Activated CD4-positive, alpha-beta T cell treated with anti-CD3 and anti-CD28 coated beads for 36 hours (primary cell): ENCODE measurements at regions not wholly inside any gene's neighbourhood (a gene's known extent, or its start where the extent isn't known, plus 50 kb on each side); places are given as distances from the start of the nearest gene placed in this dataset.

Experiments
- ATAC-seq: fragments of 200-7000 bp; cut with Tn5 transposase; one replicate; pipeline ENCODE4 v1.10.0; 2021; ENCODE audit warnings: mild to moderate bottlenecking, moderate library complexity
- CTCF ChIA-PET: fragments of 350-600 bp; sonication (Branson Sonifier 250); formaldehyde crosslinking; loops from one replicate; lab custom pipeline; 2021; ENCODE audit warnings: antibody characterized with exemption; lab: Charles Lee
- POLR2A ChIA-PET: fragments of 350-600 bp; sonication (Branson Sonifier 250); formaldehyde crosslinking; loops from one replicate; lab custom pipeline; 2021; ENCODE audit warnings: antibody characterized with exemption, inconsistent platforms; lab: Charles Lee
- DNase-seq: peaks from one replicate; pipeline ENCODE4 v3.0.0-alpha.2; 2020
- H3K27ac Mint-ChIP-seq: one replicate; pipeline ENCODE4 v1.8.0; 2021; ENCODE audit warnings: mixed read lengths
- H3K27me3 Mint-ChIP-seq: one replicate; pipeline ENCODE4 v1.8.0; 2021; ENCODE audit warnings: mixed read lengths
- H3K36me3 Mint-ChIP-seq: one replicate; pipeline ENCODE4 v1.8.0; 2021; ENCODE audit warnings: low read depth, mixed read lengths
- H3K4me1 Mint-ChIP-seq: one replicate; pipeline ENCODE4 v1.8.0; 2021; ENCODE audit warnings: mixed read lengths
- H3K4me3 Mint-ChIP-seq: one replicate; pipeline ENCODE4 v1.8.0; 2021; ENCODE audit warnings: mild to moderate bottlenecking, moderate library complexity, mixed read lengths
- H3K9me3 Mint-ChIP-seq: one replicate; pipeline ENCODE4 v1.8.0; 2021; ENCODE audit warnings: low read depth, mixed read lengths
- intact Hi-C, 2 experiments: fragments of 100-400 bp; cut with DNase I in 1 of 2; cut with micrococcal nuclease in 1 of 2; formaldehyde crosslinking; loops; one replicate each; pipeline versions ENCODE4 v1.14.2 to v1.15.1; 2022 to 2024; cut with DNase I, micrococcal nuclease

DNA sequence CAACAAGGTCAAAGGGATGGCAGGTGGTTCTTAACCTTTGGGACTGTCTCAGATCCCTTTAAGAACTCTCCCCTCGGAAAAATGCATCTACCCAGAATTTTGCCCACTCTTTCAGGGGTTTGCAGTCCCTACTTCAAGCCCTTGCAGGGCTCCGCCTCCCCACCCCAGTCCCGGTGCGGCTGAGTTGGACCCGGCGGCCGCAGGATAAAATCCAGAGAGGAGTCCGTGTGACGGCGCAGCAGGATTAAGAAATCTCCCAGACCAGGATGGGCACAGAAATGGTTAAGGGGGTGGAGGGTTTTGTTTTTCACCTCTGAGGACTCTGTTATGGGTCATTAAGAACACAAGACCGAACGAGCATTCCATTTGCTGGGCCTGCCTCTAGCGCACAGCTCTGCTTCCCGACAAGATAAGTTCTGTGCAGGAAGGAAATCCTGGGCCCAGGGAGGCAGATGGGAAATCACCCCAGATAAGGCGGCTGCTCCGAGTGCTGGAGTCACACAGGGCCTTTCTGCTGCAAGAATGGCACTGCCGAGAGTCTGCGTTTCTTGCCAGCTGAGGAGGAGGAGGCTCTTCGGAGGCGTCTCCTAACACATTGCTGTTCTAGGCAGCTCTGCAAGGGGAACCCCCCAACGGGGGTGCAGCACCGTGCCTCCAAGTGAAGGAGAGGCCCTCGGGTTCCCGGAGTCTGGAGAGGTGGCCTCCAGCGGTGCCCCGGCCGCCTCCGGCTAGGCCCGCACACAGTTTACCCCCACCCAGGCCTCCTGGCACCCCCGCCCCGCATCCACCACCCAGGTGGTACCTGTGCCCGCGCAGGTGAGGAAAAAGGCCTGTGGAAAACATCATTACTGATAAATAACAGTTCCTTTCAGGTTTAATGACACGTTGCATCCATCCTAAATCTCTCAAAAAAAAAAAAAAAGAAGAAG lies 277.6 kb downstream of the BCOR start:
- Mint-ChIP-seq H3K9me3 (no peaks in the 10 kb centered on the region), H3K27me3 (peaks cover 7% of the 10 kb centered on the region), H3K4me3 (peak overlapping the region; percentile 38), H3K36me3 (no peaks in the 10 kb centered on the region), H3K4me1 (peaks cover 28% of the 10 kb centered on the region), H3K27ac (no peak overlapping the region)
- peak; percentile 44 for DNase-seq
- intact Hi-C loops, result loop anchor here (5.0 to 10.0 kb wide), 6 partner anchors 52 to 645 kb away; partner anchors contain the start of gene BCOR (in 2 of the 2)
- ATAC-seq, result no peak
- ChIA-PET POLR2A (no interaction called here), CTCF (no interaction called here)

DNA sequence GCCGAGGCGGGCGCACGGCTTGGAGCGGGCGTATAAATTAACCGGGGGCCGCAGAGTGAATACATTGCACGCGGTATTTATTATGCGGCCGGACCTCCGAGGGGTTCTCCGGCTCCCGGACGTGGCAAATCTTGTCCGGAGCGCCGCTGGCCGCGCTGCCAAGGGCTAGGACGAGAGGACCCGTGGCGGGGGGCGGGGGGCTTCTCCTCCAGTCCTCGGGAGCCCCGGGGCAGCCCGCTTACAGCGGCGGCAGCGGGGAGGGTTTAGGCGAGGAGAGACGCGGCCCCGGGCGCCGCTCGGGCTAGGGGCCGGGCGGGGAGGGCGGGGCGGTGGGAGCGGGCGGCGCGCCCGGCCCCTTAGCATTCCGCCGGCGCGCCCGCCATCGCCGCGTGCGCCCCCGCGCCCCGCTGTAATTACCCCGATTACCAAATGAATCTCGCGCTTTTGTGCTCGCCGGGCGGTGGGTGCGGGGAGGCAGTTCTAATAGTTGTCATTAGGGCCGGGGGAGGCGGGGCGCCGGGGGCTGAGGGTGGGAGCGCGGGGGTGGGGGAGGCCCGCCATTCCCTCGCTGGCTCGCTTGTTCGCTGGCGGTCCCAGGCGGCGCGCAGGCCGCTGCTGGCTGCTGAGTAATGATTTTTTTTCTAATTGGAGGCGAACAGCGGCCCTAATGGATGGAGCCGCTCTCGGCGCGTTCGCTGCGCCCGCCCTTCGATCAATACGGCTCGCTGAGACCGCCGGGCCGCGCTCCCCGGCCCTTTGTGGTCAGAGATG lies 276.6 kb downstream of the BCOR start:
- H3K27me3 Mint-ChIP-seq, result peaks cover 7% of the 10 kb centered on the region
- no peaks in the 10 kb centered on the region for H3K9me3 Mint-ChIP-seq
- peaks cover 19% of the 10 kb centered on the region for H3K4me1 Mint-ChIP-seq
- H3K36me3 Mint-ChIP-seq, result no peaks in the 10 kb centered on the region
- DNase-seq (peak; percentile 44), ATAC-seq (no peak)
- H3K27ac Mint-ChIP-seq, result no peak overlapping the region
- peak overlapping the region; percentile 38 for H3K4me3 Mint-ChIP-seq
- POLR2A ChIA-PET, result no interaction called here
- CTCF ChIA-PET, result no interaction called here
- intact Hi-C loops, result no loop called here

DNA sequence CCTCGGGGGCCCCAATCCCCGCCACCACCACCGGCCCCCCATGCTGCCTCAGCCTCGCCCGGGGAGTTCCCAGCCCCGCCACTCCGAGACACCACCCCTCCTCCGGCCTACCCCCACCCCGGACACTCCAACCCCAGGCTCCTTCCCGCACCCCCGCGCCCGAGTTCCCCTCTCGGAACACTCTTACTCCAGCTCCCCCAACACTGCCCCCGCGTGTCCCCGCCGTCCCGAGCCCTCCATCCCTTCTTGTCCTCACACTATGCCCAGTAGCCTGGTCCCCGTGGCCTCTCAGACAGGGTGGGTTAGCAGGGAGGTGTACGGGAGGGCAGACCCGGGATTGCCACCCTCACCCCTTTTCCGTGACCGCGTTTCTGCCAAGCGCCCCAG lies 276.1 kb downstream of the BCOR start:
- Mint-ChIP-seq H3K27ac (no peak overlapping the region), H3K4me3 (peak overlapping the region; percentile 6), H3K36me3 (no peaks in the 10 kb centered on the region), H3K4me1 (peaks cover 14% of the 10 kb centered on the region), H3K9me3 (no peaks in the 10 kb centered on the region), H3K27me3 (peaks cover 7% of the 10 kb centered on the region)
- POLR2A ChIA-PET, result no interaction called here
- intact Hi-C loops, result no loop called here
- DNase-seq (no peak), ATAC-seq (no peak)
- CTCF ChIA-PET, result no interaction called here

DNA sequence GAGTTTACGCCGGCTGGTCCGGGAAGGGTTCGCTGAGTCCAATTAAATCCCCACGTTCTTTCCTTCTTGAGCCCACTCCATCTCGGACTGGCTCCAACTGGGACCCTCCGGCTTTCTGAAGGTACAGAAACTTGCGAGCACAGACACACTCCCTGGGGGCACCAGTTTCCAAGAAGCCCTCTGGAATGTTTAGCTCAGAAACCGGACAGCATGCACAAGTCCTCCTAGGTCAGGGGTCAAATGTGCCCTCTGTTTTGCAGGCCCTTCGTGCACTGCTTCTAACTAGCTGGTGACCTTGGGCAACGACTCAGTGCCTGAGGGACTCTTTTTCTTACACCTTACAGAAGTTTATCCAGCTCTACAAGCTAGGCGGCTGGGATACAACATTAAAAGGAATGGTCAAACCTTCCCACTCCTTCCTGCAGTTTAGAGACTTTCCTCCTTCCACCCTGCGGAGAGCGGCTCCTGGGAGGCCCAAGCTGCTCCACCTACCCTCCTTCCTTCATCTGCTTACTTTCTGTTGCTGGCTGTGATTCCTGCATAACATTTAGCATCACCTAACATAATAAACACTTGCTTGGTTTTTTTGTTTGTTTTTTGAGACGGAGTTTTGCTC lies 275.5 kb downstream of the BCOR start:
- ATAC-seq (no peak), DNase-seq (no peak)
- intact Hi-C loops, result no loop called here
- POLR2A ChIA-PET, result interaction anchor here (0.6 kb wide), 1 partner anchor 352 kb away, joined by 3 read pairs; no protein-coding TSS in a partner anchor
- Mint-ChIP-seq H3K4me3 (no peak overlapping the region), H3K27ac (no peak overlapping the region), H3K4me1 (peaks cover 8% of the 10 kb centered on the region), H3K36me3 (no peaks in the 10 kb centered on the region), H3K27me3 (peaks cover 7% of the 10 kb centered on the region), H3K9me3 (no peaks in the 10 kb centered on the region)
- CTCF ChIA-PET, result no interaction called here

DNA sequence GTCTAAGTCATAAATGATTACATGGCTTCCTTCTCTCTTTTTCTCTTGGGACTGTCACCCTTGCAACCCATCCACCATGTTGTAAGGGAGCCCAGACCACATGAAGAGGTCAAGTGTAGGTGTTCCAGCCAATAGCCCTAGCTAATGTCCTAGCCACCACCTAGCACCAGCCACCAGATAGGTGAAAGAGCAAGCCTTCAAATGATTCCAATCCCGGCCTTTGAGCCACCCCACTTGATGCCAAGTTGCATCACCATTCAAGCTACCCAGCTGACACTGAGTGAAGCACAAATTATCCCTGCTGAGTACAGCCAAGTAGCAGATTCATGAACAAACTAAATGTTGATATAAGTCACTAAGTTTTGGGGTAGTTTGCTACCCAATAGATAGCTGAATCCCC lies 274.3 kb downstream of the BCOR start:
- ChIA-PET CTCF (no interaction called here), POLR2A (no interaction called here)

DNA sequence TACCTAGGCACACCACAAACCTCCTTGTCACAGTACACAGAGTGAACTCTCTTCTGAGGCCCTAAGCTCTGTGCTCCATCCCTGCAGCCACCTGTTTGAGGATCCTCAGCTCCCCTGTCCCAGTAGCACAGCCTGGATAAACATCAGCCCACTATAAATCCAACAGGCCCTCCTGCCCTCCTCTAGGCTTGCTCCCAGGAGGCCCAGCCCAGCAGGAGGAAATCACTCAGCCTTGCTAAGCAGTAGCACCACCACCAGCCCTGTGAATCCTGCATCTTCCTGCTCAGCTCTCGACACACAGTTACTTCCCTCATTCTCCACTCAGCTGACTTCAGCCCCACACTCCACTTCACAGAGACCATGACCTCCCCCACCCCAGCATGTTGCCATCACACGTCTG lies 273.9 kb downstream of the BCOR start:
- intact Hi-C loops, result no loop called here
- H3K4me3 Mint-ChIP-seq, result no peak overlapping the region
- DNase-seq (no peak), ATAC-seq (no peak)
- ChIA-PET POLR2A (interaction anchor here (0.6 kb wide), 1 partner anchor 458 kb away, joined by 3 read pairs; no protein-coding TSS in a partner anchor), CTCF (no interaction called here)
- no peaks in the 10 kb centered on the region for H3K36me3 Mint-ChIP-seq
- H3K4me1 Mint-ChIP-seq, result no peaks in the 10 kb centered on the region
- H3K9me3 Mint-ChIP-seq, result no peaks in the 10 kb centered on the region
- no peak overlapping the region for H3K27ac Mint-ChIP-seq
- H3K27me3 Mint-ChIP-seq, result peaks cover 7% of the 10 kb centered on the region

More for the DNA sequence above, 274.3 kb downstream of the BCOR start:
- Mint-ChIP-seq H3K27me3 (peaks cover 7% of the 10 kb centered on the region), H3K4me3 (no peak overlapping the region), H3K4me1 (no peaks in the 10 kb centered on the region), H3K27ac (no peak overlapping the region), H3K9me3 (no peaks in the 10 kb centered on the region), H3K36me3 (no peaks in the 10 kb centered on the region)
- DNase-seq, result no peak
- intact Hi-C loops, result no loop called here
- no peak for ATAC-seq

DNA sequence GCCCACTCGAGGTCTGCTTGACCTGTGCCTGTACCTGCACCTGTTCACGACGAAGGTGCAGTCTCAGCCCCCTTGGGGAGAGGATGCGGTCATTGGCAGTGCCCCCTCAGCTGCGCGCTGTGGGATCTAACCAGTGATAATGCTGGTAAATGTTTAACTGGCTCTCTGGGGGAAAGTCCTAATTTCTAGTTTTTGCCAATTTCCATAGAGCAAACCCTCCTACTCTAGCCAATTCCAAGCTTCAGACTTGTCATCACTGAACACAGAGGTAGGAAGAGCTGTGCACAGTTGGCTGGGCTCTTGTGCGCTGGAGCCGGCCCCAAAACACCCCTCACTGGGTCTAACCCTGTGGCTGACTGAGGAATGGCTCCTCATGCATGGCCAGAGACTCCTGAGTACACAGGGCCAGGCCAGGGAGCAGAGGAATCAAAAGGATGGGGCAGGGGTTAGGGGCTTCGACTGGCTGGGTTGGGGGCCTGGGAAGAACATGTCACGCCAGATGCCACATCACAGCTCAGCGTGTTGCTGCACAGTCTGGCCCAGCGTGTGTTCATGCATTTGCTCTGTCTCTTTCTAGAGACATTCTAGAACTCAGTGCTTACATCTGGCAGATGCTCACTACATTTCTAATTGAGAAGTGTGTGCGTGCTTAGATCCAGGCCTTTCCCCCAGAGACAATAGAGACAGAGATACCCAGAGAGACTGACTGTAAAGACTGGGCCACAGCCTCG lies 270.8 kb downstream of the BCOR start:
- H3K4me1 Mint-ChIP-seq, result no peaks in the 10 kb centered on the region
- peaks cover 7% of the 10 kb centered on the region for H3K27me3 Mint-ChIP-seq
- no peak overlapping the region for H3K4me3 Mint-ChIP-seq
- intact Hi-C loops, result no loop called here
- H3K27ac Mint-ChIP-seq, result no peak overlapping the region
- H3K36me3 Mint-ChIP-seq, result no peaks in the 10 kb centered on the region
- CTCF ChIA-PET, result interaction anchor here (0.6 to 0.7 kb wide), 2 partner anchors 20 to 132 kb away, joined by 3 read pairs; no protein-coding TSS in a partner anchor
- POLR2A ChIA-PET, result no interaction called here
- no peak for DNase-seq
- H3K9me3 Mint-ChIP-seq, result no peaks in the 10 kb centered on the region
- ATAC-seq, result no peak

DNA sequence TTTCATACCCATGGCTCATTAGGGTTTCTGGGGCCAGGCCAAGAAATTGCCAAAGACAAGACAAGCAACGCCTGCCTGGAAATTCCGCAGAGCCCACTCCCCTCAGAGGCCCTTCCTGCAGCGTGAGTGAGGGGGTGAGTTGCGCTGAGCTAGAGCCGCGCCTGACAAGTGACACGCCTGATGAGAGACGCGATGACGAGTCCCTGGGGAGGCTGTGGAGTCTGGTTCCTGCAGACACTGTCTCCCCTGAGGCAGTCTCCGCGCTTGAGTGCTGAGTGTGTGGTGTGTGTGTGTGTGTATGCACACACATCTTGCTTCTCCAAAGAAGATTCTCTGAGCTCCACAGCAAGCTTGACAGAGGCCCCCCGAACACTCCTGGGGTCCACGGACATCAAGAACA lies 269.8 kb downstream of the BCOR start:
- no peak for DNase-seq
- no peak for ATAC-seq
- Mint-ChIP-seq H3K9me3 (no peaks in the 10 kb centered on the region), H3K36me3 (no peaks in the 10 kb centered on the region), H3K4me3 (no peak overlapping the region), H3K27me3 (peaks cover 4% of the 10 kb centered on the region), H3K27ac (no peak overlapping the region), H3K4me1 (no peaks in the 10 kb centered on the region)
- POLR2A ChIA-PET, result no interaction called here
- intact Hi-C loops, result no loop called here
- CTCF ChIA-PET, result interaction anchor here (0.6 kb wide), 1 partner anchor 263 kb away, joined by 3 read pairs; no protein-coding TSS in a partner anchor

DNA sequence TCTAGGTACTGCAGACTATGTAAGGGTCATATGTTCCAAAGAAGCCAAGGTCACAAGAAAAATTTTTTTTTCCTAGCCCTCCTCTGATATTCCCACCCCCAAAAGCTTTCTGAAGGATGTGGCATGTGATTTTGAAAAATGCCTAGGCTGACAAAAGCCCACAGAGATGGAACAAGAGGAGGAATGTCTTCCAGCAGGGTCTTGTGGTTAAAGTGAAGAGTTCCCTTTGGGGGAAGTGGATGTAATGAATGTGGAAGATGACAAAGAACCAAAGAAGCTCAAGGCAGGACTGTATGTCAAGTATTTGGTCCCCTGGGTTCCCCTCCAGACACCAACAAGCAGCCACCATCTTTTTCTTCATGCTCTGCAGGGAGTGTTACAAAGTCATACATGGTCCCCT lies 268.8 kb downstream of the BCOR start:
- no peak for DNase-seq
- ATAC-seq, result no peak
- ChIA-PET CTCF (interaction anchor here (0.5 kb wide), 1 partner anchor 160 kb away, joined by 3 read pairs; no protein-coding TSS in a partner anchor), POLR2A (no interaction called here)
- Mint-ChIP-seq H3K9me3 (no peaks in the 10 kb centered on the region), H3K4me3 (no peak overlapping the region), H3K27ac (no peak overlapping the region), H3K36me3 (no peaks in the 10 kb centered on the region), H3K27me3 (no peaks in the 10 kb centered on the region), H3K4me1 (no peaks in the 10 kb centered on the region)
- intact Hi-C loops, result no loop called here

DNA sequence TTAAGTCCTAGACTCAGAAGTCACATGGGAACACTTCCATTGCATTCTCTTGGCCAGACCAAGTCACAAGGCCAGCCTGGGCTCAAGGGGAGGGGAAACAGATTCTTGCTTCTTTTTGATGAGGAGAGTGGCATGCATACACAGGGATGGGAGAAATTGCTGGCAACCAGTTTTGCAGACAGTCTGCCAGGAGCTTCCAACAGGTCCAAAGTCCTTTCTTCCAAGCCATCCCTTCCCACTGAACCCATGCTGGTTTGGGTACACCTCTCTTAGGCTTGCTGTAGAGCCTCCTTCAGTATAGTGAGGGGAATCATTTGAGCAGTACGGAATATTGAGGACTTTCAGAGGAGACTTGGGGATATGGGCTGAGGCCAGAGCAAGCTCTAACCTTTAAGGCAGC lies 267.8 kb downstream of the BCOR start:
- intact Hi-C loops, result no loop called here
- Mint-ChIP-seq H3K9me3 (no peaks in the 10 kb centered on the region), H3K4me1 (peaks cover 4% of the 10 kb centered on the region), H3K36me3 (no peaks in the 10 kb centered on the region), H3K27me3 (no peaks in the 10 kb centered on the region), H3K4me3 (no peak overlapping the region), H3K27ac (no peak overlapping the region)
- POLR2A ChIA-PET, result interaction anchor here (0.6 kb wide), 1 partner anchor 15 kb away, joined by 5 read pairs; no protein-coding TSS in a partner anchor
- DNase-seq (no peak), ATAC-seq (no peak)
- CTCF ChIA-PET, result no interaction called here

DNA sequence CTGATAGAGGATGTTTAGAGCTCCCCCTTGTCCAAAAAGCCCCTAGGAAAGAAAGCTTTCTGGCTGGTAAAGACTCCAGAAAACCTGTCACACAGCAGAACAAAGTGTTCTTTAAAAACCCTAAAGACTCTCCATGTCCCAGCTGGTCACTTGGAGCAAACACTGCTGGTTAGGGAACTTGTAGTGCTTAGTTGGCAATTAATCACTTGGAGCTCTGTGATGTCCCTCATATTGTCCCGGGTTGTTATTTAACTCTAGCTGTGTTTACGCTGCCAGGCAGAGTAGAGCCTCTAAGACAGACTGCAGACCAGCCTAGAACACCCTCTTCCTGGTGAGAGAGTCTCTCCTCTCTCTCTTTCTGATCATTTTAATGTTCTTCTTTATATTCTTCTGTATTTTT lies 267.3 kb downstream of the BCOR start:
- Mint-ChIP-seq H3K27ac (no peak overlapping the region), H3K4me1 (peaks cover 4% of the 10 kb centered on the region), H3K36me3 (no peaks in the 10 kb centered on the region), H3K4me3 (no peak overlapping the region), H3K9me3 (no peaks in the 10 kb centered on the region), H3K27me3 (no peaks in the 10 kb centered on the region)
- DNase-seq (no peak), ATAC-seq (no peak)
- ChIA-PET CTCF (no interaction called here), POLR2A (no interaction called here)
- intact Hi-C loops, result no loop called here
